ENCODE measurements at regions not wholly inside any gene's neighbourhood (a gene's known extent, or its start where the extent isn't known, plus 50 kb on each side); places are given as distances from the start of the nearest gene placed in this dataset.

DNA sequence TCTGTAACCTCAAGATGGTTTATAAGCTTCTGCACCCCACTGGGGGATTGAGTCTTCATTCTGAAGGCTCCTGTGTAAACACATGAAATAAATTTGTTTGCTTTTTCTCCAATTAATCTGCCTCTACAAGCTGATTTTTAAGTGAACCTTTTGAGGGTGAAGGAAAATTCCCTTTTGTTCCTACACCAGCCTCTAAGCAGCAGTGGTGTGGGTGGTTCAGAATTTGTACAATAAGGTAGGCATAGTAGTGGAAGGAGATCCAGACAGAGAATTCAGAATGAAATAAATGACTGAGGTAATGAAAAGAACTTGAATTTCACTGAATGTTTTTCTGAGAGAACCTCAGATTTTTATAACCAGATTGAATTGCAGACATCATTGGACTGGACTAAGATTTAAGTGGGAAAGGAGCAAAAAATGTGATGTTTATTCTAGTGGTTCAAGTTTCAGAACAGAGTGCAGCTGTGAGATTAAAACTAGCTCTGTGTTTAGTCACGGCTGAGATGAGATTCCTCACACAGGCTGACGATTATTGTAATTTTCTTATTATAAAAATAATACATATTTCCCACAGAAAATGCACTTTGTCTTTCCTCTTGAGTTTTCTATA is 1162.2 kb downstream of the TYW1 start:
- DNase-seq (ENCODE audit: low read depth in 1 of 2, low spot score in 2 of 2), result no peak
- no peak overlapping the region for H2BK20ac ChIP-seq (ENCODE audit: low read length)
- H3K4me2 ChIP-seq (ENCODE audit: insufficient read depth in 1 of 2, low read depth in 2 of 2, low read length in 2 of 2), result no peak overlapping the region
- H4K8ac ChIP-seq (ENCODE audit: extremely low read depth, insufficient read depth, low read length), result no peak overlapping the region
- FAIRE-seq, result no peak
- H2AK5ac ChIP-seq (ENCODE audit: low read depth, low read length), result no peak overlapping the region
- H3K4ac ChIP-seq (replicated peaks; ENCODE audit: insufficient read length, low read depth, low read length), result no peak overlapping the region
- no peak overlapping the region for H4K91ac ChIP-seq (replicated peaks; ENCODE audit: insufficient read length, low read length)
- CTCF ChIA-PET (ENCODE audit: partially characterized antibody), result no interaction called here
- no peak overlapping the region for H2AFZ ChIP-seq (ENCODE audit: low read length)
- no peak overlapping the region for H3K56ac ChIP-seq (replicated peaks; ENCODE audit: insufficient read length, low read depth, low read length)
- H3K4me3 ChIP-seq (ENCODE audit: extremely low read depth in 1 of 4, insufficient read depth in 2 of 4, low read depth in 3 of 4, low read length in 4 of 4), result no peak overlapping the region
- no peak overlapping the region for H2BK12ac ChIP-seq (ENCODE audit: low read depth, low read length)
- H3K36me3 ChIP-seq (ENCODE audit: control insufficient read depth in 2 of 4, insufficient read depth in 4 of 4, low read length in 3 of 4), result no peaks in the 10 kb centered on the region
- no peaks in the 10 kb centered on the region for H3K23me2 ChIP-seq (ENCODE audit: low read depth, low read length)
- H3K79me1 ChIP-seq (ENCODE audit: low read depth, low read length), result no peaks in the 10 kb centered on the region
- H2BK120ac ChIP-seq (replicated peaks; ENCODE audit: low read depth, low read length), result no peak overlapping the region
- H4K20me1 ChIP-seq (replicated peaks in 1 of 2; ENCODE audit: control insufficient read depth in 1 of 2, insufficient read depth in 2 of 2, low read length in 2 of 2), result no peaks in the 10 kb centered on the region
- H2BK5ac ChIP-seq (ENCODE audit: low read depth, low read length), result no peak overlapping the region
- no peak overlapping the region for H2BK15ac ChIP-seq (ENCODE audit: low read length)
- H3K27ac ChIP-seq (ENCODE audit: low read depth, low read length), result no peak overlapping the region
- H3K79me2 ChIP-seq (ENCODE audit: control insufficient read depth in 1 of 2, insufficient read depth in 2 of 2, low read length in 2 of 2), result no peaks in the 10 kb centered on the region
- H3K14ac ChIP-seq (ENCODE audit: insufficient read length), result no peak overlapping the region
- WGBS, 2 experiments (ENCODE audit: extremely low coverage in 1 of 2, insufficient coverage in 1 of 2, insufficient read length in 1 of 2, insufficient replicate concordance in 2 of 2, low coverage in 1 of 2, low lambda C conversion rate in 2 of 2, missing lambda C conversion rate in 1 of 2), result 88% methylated on average over 2 of the region's 2 CpGs; no CpG with 5 or more reads in 1 of the 2 experiments
- no peaks in the 10 kb centered on the region for H3K4me1 ChIP-seq (replicated peaks in 1 of 4; ENCODE audit: control insufficient read depth in 3 of 4, insufficient read depth in 4 of 4, low read length in 3 of 4)
- H3K9ac ChIP-seq (replicated peaks in 1 of 4; ENCODE audit: extremely low read depth in 1 of 4, low read depth in 3 of 4, low read length in 3 of 4), result no peak overlapping the region
- H3K23ac ChIP-seq (ENCODE audit: insufficient read length), result no peak overlapping the region
- H3K9me3 ChIP-seq (ENCODE audit: insufficient read depth in 2 of 2, low read depth in 1 of 2, low read length in 1 of 2), result no peaks in the 10 kb centered on the region
- no peaks in the 10 kb centered on the region for H3K27me3 ChIP-seq (replicated peaks in 1 of 4; ENCODE audit: control insufficient read depth in 3 of 4, extremely low read depth in 1 of 4, insufficient read depth in 3 of 4, low read length in 3 of 4)
- H3K18ac ChIP-seq (ENCODE audit: extremely low read depth, low read length), result no peak overlapping the region
- no peak overlapping the region for H4K5ac ChIP-seq (ENCODE audit: insufficient read length, low read depth, low read length)
- POLR2A ChIA-PET (ENCODE audit: partially characterized antibody), result no interaction called here
- TF ChIP-seq ASH2L (IDR thresholded peaks at IDR 0.05; ENCODE audit: low read length) (no peak), CBX5 (IDR thresholded peaks at IDR 0.05; ENCODE audit: low read depth, low read length) (no peak), NANOG (IDR thresholded peaks at IDR 0.05; ENCODE audit: insufficient read depth, low read depth, low read length, poor library complexity, severe bottlenecking) (no peak), NRF1 (IDR thresholded peaks at IDR 0.05; ENCODE audit: low read depth, low read length) (no peak), RBBP5 (IDR thresholded peaks at IDR 0.05; ENCODE audit: borderline replicate concordance, low read depth, low read length) (no peak), CBX8 (IDR thresholded peaks at IDR 0.05; ENCODE audit: borderline replicate concordance, low read depth, low read length) (no peak), GABPA (IDR thresholded peaks at IDR 0.05; ENCODE audit: borderline replicate concordance, insufficient read depth, low read length) (no peak), BCL11A (IDR thresholded peaks at IDR 0.05; ENCODE audit: low read depth in 2 of 2, low read length in 2 of 2) (no peak), HDAC6 (IDR thresholded peaks at IDR 0.05; ENCODE audit: low read depth, low read length) (no peak), KDM5A (IDR thresholded peaks at IDR 0.05; ENCODE audit: low read length) (no peak), HDAC2 (IDR thresholded peaks at IDR 0.05; ENCODE audit: borderline replicate concordance in 1 of 2, low read depth in 2 of 2, low read length in 2 of 2) (no peak), RFX5 (IDR thresholded peaks at IDR 0.05; ENCODE audit: borderline replicate concordance, low read depth, low read length) (no peak), BRCA1 (IDR thresholded peaks at IDR 0.05; ENCODE audit: low read depth, low read length) (no peak), SIN3A (conservative IDR thresholded peaks at IDR 0.05 in 1 of 2, IDR thresholded peaks at IDR 0.05 in 1 of 2; ENCODE audit: low read depth in 1 of 2, low read length in 2 of 2) (no peak)

Data from H1 (cell line).